MM.1S (cell line): ENCODE measurements at regions not wholly inside any gene's neighbourhood (a gene's known extent, or its start where the extent isn't known, plus 50 kb on each side); places are given as distances from the start of the nearest gene placed in this dataset.

Experiments
- DNase-seq: peaks from one replicate; pipeline ENCODE4 v3.0.0-alpha.2; 2015
- H2AFZ ChIP-seq: fragments of 300-600 bp; sonication (generic); 2 replicates; pipeline ENCODE4 v1.6.0; 2016; ENCODE audit warnings: antibody characterized with exemption, low read length
- H3F3A ChIP-seq: fragments of 300-600 bp; sonication (generic); 2 replicates; pipeline ENCODE4 v1.6.1; 2016; ENCODE audit warnings: mild to moderate bottlenecking, antibody characterized with exemption, low read length, moderate library complexity, mixed read lengths; ENCODE audit not compliant: insufficient read depth
- H3K27ac ChIP-seq: fragments of 300-600 bp; sonication (generic); 2 replicates; pipeline ENCODE4 v1.5.1; 2016; ENCODE audit warnings: mild to moderate bottlenecking, low read length
- H3K27me3 ChIP-seq: fragments of 300-600 bp; sonication (generic); replicated peaks from 2 replicates; pipeline ENCODE4 v1.6.0; 2016; ENCODE audit warnings: low read length; ENCODE audit not compliant: insufficient read depth
- H3K36me3 ChIP-seq: fragments of 300-600 bp; sonication (generic); replicated peaks from 2 replicates; pipeline ENCODE4 v1.6.1; 2016; ENCODE audit warnings: mild to moderate bottlenecking, low read length, mixed read lengths; ENCODE audit not compliant: insufficient read depth
- H3K4me1 ChIP-seq: fragments of 300-600 bp; sonication (generic); 2 replicates; pipeline ENCODE4 v1.6.1; 2016; ENCODE audit warnings: low read length, mixed read lengths
- H3K4me2 ChIP-seq: fragments of 300-600 bp; sonication (generic); 2 replicates; pipeline ENCODE4 v1.6.0; 2016; ENCODE audit warnings: low read depth, low read length
- H3K4me3 ChIP-seq: fragments of 300-600 bp; sonication (generic); 2 replicates; pipeline ENCODE4 v1.5.1; 2016; ENCODE audit warnings: low read length, mixed read lengths
- H3K79me2 ChIP-seq: fragments of 300-600 bp; sonication (generic); 2 replicates; pipeline ENCODE4 v1.6.1; 2016; ENCODE audit warnings: mixed run types, low read length, mixed read lengths
- H3K9ac ChIP-seq: fragments of 300-600 bp; sonication (generic); 2 replicates; pipeline ENCODE4 v1.6.1; 2016; ENCODE audit warnings: low read length, mixed read lengths
- H3K9me2 ChIP-seq: fragments of 300-600 bp; sonication (generic); replicated peaks from 2 replicates; pipeline ENCODE4 v1.6.1; 2016; ENCODE audit warnings: mild to moderate bottlenecking, low read length, mixed read lengths; ENCODE audit not compliant: insufficient read depth
- H3K9me3 ChIP-seq: fragments of 300-600 bp; sonication (generic); replicated peaks from 2 replicates; pipeline ENCODE4 v1.6.1; 2016; ENCODE audit warnings: mild to moderate bottlenecking, low read length, mixed read lengths; ENCODE audit not compliant: insufficient read depth
- H4K20me1 ChIP-seq: fragments of 300-600 bp; sonication (generic); 2 replicates; pipeline ENCODE4 v1.6.1; 2016; ENCODE audit warnings: mild to moderate bottlenecking, low read length, moderate library complexity, mixed read lengths; ENCODE audit not compliant: insufficient read depth
- EZH2 ChIP-seq: fragments of 300-600 bp; sonication (generic); optimal IDR thresholded peaks from 2 replicates; pipeline ENCODE3; 2017; ENCODE audit warnings: low read depth, mild to moderate bottlenecking, antibody characterized with exemption, low read length, mixed read lengths
- EZH2phosphoT487 ChIP-seq: fragments of 300-600 bp; sonication (generic); IDR thresholded peaks from 2 replicates; pipeline ENCODE4 v1.6.1; 2018; ENCODE audit warnings: antibody characterized with exemption, low read length
- TF ChIP-seq, protein P1 (sequence below): fragments of 300-600 bp; sonication (generic); IDR thresholded peaks from 2 replicates; pipeline ENCODE4 v1.5.1; 2016; ENCODE audit warnings: antibody characterized with exemption, low read length, mixed read lengths

DNA sequence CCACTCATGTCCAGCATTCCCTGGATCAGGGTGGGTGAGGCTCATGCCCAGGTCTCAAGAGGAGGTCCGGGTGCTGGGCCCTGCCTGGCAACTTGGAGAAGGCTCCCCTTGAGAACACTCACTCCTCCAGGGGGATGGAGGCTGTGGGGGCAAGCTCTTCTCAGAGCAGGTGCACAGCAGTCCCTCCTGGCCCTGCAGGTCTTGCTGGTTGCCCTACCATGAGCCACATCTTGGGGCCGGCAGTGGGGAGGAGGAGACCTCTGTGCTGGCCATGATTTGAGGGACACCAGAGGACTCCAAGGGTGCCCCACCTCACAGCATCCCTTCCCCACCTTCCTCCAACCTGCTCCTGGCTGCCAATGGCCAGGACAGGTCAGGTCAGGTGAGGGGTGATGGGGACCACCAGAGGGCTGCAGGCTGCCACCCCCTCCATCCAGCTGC, 87.4 kb upstream of the RET start:
- H3K4me3 ChIP-seq: no peak overlapping the region
- H3K27ac ChIP-seq: no peak overlapping the region
- no peaks in the 10 kb centered on the region for H3K27me3 ChIP-seq
- H3K36me3 ChIP-seq: no peaks in the 10 kb centered on the region
- no peak for DNase-seq
- no peak overlapping the region for H3K4me2 ChIP-seq
- no peaks in the 10 kb centered on the region for H3K9me2 ChIP-seq
- H3K4me1 ChIP-seq: no peaks in the 10 kb centered on the region
- no peaks in the 10 kb centered on the region for H4K20me1 ChIP-seq
- H3K79me2 ChIP-seq: no peaks in the 10 kb centered on the region
- H3F3A ChIP-seq: no peaks in the 10 kb centered on the region
- H2AFZ ChIP-seq: no peak overlapping the region
- H3K9ac ChIP-seq: no peak overlapping the region
- no peaks in the 10 kb centered on the region for H3K9me3 ChIP-seq
- TF ChIP-seq EZH2phosphoT487 (no peak), EZH2 (no peak)
- TF ChIP-seq, protein P1, sequence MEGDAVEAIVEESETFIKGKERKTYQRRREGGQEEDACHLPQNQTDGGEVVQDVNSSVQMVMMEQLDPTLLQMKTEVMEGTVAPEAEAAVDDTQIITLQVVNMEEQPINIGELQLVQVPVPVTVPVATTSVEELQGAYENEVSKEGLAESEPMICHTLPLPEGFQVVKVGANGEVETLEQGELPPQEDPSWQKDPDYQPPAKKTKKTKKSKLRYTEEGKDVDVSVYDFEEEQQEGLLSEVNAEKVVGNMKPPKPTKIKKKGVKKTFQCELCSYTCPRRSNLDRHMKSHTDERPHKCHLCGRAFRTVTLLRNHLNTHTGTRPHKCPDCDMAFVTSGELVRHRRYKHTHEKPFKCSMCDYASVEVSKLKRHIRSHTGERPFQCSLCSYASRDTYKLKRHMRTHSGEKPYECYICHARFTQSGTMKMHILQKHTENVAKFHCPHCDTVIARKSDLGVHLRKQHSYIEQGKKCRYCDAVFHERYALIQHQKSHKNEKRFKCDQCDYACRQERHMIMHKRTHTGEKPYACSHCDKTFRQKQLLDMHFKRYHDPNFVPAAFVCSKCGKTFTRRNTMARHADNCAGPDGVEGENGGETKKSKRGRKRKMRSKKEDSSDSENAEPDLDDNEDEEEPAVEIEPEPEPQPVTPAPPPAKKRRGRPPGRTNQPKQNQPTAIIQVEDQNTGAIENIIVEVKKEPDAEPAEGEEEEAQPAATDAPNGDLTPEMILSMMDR: no peak

DNA sequence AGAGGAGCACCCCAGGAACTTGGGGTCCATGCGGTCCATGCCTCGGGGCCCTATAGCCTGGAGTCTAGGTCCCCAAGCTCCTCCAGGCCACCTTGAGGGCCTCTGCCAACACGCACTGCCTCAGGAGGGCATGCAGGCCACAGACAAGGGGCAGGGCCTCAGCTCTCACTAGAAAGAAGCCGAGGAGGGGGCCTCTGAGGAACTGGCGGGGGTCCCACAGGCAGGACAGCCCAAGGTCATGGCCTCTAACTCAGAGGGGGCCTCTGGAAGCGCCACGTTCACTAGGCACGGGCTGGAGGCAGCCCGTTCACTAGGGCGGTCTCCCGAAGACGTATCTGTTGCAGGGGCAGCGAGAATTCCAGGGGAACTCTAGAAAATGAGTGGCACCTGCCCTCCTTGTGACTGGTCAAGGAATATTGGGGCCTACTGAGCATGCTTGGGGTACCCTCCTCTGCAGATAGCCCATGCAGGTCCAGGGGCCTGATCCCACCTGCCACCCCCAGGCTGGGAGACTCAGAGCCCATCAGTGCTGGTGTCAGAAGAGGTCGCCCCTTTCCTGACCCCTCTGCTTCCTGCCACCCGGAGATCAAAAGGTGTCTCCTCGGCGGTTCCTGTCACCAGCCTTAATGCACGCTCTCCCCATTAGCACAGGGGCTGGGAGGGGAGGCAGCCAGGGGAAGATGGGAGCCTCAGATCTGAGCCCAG, 86.7 kb upstream of the RET start:
- no peak for DNase-seq

DNA sequence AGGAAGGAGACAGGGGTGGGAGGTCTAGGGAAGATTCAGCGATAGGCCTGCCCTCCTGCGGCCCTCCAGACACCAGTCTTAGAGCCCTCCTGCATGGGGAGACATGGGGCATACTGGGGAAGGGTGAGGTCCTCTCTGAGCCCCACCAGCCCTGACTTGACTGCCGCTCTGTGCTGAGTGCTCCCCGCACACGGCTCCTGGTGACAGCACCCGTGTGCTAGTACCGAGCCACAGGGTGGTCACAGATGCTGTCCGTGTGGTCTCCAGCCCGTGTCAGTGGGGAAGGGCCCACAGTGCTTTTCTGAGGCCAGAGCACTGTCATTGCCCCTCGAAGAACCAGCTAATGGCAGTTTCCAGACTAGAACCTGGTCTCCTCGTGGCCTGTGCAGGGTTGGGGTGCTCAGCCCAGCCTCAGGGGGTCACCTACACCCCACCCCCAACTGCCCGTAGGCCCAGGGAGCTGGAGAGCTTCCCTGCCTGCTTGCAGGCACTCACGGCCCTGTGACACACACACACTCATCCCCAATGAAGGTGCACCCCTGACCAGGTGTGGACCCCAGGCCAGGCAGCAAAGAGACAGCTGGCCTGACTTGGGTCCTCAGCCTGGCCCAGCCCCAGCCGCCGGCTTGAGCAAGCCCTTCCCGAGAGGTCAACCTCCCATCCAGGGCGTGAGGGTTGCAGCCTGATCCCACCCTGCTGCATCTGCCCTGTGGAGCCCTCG, 86.0 kb upstream of the RET start:
- no peaks in the 10 kb centered on the region for H3K36me3 ChIP-seq
- no peak for TF ChIP-seq EZH2
- TF ChIP-seq, protein P1: no peak
- TF ChIP-seq EZH2phosphoT487: no peak
- no peaks in the 10 kb centered on the region for H3K9me3 ChIP-seq
- no peak overlapping the region for H2AFZ ChIP-seq
- H3K9me2 ChIP-seq: no peaks in the 10 kb centered on the region
- DNase-seq: no peak
- no peaks in the 10 kb centered on the region for H3K4me1 ChIP-seq
- no peak overlapping the region for H3K9ac ChIP-seq
- no peaks in the 10 kb centered on the region for H3K79me2 ChIP-seq
- no peaks in the 10 kb centered on the region for H4K20me1 ChIP-seq
- H3F3A ChIP-seq: no peaks in the 10 kb centered on the region
- H3K27ac ChIP-seq: no peak overlapping the region
- H3K4me2 ChIP-seq: no peak overlapping the region
- H3K4me3 ChIP-seq: no peak overlapping the region
- H3K27me3 ChIP-seq: no peaks in the 10 kb centered on the region

More for the DNA sequence above, 86.7 kb upstream of the RET start:
- Histone ChIP-seq H2AFZ (no peak overlapping the region), H3F3A (no peaks in the 10 kb centered on the region), H3K4me1 (no peaks in the 10 kb centered on the region), H4K20me1 (no peaks in the 10 kb centered on the region), H3K4me3 (no peak overlapping the region), H3K9ac (no peak overlapping the region), H3K4me2 (no peak overlapping the region), H3K27ac (no peak overlapping the region), H3K36me3 (no peaks in the 10 kb centered on the region), H3K27me3 (no peaks in the 10 kb centered on the region), H3K79me2 (no peaks in the 10 kb centered on the region), H3K9me2 (no peaks in the 10 kb centered on the region), H3K9me3 (no peaks in the 10 kb centered on the region)
- no peak for TF ChIP-seq EZH2phosphoT487
- TF ChIP-seq, protein P1: no peak
- no peak for TF ChIP-seq EZH2
